GM19397 (cell line): ENCODE measurements at regions not wholly inside any gene's neighbourhood (a gene's known extent, or its start where the extent isn't known, plus 50 kb on each side); places are given as distances from the start of the nearest gene placed in this dataset.

Source experiments
- ATAC-seq: cut with Tn5 transposase; IDR thresholded peaks from one replicate; pipeline ENCODE4 v1.9.1; 2021; ENCODE audit warnings: mild to moderate bottlenecking, moderate library complexity; ENCODE audit not compliant: unreplicated experiment

DNA sequence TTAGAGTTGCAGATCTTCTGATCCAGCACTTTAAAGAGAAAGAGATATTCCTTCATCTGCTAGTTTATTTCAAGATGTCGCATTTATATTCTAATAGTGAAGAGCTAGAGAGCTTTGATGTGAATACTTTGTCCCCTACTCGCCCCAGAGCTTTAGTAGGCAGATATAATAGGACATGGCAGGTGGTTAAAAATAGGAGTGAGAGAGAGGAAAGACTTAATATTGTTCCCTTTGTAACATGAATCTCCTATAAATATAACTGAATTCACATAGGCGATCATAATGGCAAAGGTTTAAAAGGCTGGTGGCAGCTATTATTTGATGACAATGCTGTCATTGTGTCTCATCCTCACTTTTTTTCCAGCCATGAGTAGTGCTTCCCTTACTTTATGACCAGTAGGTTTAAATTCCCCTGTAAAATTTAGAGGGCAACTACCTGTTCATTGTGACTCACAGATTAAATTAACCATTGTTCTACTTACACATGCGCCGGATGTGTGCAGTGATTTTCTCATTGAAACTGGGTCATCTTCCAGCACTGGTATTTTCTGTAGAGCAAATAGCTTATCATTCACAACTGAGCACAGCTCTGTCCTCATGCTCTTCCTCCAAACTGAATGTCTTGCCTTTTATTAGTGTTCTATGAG, 906.7 kb upstream of the CELF2 start:
- ATAC-seq: no peak

DNA sequence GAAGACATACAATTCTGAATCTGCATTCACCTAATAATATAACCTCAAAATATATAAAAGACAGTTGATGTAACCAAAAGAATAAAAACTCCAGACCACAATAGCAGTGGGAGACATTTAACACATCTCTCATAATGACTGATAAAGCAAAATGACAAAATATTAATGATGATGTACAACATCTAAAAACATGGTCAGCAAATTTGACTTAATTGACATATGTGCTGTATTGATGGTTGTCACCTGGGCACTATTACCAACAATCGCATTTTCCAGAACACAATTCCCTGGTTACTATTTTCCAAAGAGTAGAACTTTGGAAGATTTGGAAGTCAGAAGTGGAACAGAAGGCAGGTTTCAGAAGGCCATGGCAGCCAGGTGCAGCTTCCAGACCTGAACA, 899.5 kb upstream of the CELF2 start:
- ATAC-seq: no peak

DNA sequence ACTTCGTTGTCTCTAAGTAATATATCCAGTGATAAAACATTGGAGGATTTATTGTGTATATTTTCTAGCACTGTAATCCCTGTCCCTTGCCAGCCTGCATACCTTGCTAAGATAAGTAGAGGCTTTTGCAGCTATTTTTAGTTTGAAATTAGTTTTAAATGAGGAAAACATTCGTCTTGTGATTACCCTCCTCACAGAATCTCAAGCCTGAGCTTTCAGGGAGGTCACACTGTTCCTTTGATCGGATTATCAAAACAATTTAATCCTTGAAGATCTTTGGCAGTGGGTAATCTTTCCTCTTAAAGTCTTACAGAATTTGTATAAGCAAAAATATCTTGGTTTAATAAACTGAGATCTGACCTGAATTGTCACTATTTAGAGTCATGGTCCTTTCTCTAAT, 897.0 kb upstream of the CELF2 start:
- ATAC-seq: no peak

DNA sequence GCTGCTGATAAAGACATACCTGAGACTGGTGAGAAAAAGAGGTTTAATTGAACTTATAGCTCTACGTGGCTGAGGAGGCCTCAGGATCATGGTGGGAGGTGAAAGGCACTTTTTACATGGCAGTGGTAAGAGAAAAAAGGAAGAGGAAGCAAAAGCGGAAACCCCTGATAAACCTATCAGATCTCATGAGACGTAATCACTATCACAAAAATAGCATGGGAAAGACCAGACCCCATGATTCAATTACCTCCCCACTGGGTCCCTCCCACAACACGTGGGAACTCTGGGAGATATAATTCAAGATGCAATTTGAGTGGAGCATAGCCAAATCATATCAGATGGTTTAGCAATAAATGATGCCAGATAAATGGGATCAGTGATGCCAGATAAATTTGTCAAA, 892.0 kb upstream of the CELF2 start:
- no peak for ATAC-seq

DNA sequence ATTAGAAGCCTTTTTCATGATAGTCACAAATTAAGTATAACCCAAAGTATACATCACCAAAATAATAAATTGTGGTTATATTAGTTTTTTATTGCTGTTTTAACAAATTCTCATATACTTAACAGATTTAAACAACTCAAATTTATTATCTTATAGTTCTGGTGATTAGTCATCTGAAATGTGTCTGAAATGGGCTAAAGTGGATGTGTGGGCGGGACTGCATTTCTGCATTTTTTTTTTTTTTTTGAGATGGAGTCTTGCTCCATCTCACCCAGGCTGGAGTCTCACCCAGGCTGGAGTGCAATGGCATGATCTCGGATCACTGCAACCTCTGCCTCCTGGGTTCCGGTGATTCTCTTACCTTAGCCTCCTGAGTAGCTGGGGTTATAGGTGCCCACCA, 891.5 kb upstream of the CELF2 start:
- ATAC-seq: no peak

DNA sequence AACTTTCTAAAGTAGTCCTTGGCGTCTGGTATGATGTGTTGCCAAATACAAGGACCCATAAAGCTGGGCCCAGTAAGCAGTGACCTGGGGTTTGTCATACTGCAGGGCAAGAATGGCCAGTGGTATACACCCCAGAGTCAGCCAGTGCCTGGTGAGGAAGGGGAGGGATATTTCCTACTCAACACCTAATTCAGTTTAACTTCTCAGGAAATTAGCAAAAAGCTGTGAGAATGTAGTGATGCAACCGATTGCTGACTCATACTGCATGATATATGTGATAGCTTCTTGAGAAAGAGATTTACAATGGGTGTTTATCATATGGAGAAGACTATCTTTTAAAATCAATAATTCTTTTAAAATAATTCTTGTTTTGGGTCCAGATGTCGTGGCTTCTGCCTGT, 889.3 kb upstream of the CELF2 start:
- ATAC-seq: no peak

DNA sequence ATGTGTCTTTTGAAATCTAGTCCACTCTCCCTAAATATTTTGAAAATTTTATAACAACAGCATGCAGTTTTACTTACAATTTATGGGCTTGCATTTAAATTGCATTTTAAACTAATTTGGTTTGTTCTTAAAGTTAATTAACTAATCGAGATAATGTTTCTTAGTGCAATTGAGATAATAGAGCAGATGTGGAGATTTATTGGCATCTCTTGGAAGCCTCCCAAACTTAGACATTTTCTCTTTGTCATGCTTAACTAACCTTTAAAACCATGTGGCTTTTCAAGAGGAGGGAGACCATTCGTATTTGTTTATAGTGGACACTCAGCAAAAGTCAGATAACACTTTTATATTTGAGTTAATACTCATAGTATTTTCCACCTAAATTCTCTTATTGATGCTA, 887.0 kb upstream of the CELF2 start:
- ATAC-seq: no peak

DNA sequence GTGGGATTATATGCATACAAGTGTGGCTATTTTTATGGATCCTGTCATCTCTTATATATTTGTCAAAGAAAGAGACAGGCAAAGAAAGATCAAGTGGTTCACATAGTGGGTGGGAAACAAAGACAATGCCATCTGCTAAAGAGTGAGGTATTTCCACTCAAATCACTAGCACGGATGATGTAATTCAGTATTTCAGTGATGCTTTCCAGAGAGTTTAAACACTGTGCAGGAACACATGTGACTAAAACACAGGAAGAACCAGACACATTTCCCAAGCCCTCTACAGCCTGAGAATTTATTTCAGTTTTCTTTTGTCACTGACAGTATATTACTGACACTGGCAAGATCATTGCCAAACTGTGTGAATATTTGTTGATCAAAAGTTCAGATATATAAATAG, 885.7 kb upstream of the CELF2 start:
- no peak for ATAC-seq

DNA sequence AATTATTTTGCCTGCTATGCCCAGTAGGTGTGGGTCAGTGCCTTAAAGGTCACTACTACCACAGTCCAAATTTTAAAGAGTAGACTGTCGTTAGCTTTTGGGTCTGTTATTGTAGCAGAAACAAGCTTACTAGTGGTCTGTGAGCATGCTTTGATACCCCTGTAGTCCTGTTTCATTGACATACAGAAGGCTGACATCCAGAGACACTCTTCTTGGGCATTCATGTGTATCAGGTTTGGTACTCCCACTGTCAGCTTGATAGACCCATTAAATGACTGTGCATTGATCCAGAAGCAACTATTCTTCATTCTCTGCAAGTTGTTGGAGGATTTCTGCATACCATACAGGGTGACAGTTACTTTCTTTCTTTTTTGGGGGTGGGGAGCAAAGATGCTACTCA, 884.4 kb upstream of the CELF2 start:
- ATAC-seq: no peak

DNA sequence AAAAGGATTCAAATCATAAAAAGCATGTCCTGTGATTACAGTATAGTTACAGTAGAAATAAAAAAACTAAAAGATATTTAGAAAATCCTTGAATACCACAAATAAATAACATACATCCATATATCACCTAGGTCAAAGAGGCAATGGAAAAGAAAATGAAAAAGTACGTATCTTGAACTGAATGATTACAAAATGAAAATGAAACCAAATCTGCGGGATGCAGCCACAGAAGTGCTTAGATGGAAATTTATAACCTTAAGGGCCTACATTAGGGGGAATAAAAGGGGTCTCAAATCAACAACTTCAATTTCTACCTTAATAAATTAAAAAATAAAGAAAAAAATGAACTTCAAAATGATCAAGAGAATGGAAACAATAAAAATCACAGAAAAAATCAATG, 879.0 kb upstream of the CELF2 start:
- ATAC-seq: no peak

DNA sequence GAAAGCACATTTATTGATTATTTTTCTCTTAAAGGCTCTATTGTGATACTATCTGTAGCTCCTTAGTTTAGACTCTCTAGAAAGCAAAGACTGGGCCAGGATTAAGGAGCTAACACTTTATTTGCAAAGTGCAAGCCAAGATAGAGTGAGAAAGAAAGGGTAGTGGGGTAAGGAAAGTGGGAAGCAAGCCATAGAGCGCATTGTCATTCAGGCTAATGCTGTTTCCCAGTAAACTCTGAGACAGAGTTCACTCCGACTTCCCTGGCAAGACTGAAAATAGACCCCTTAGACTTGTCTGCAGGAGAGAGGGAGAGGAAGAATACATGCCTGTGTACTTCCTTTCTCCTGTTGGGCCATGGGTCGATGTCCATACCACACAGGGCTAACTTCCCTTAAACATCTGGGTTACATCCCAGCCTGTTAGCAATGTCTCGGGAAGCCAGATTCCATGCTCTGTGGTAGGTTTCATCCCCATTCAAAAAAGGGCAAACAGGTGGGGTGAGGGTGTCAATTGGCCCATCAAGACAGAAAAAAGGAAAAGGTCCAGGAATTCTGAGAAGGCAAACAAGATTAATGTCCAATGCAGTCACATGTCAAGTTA, 875.8 kb upstream of the CELF2 start:
- ATAC-seq: no peak

DNA sequence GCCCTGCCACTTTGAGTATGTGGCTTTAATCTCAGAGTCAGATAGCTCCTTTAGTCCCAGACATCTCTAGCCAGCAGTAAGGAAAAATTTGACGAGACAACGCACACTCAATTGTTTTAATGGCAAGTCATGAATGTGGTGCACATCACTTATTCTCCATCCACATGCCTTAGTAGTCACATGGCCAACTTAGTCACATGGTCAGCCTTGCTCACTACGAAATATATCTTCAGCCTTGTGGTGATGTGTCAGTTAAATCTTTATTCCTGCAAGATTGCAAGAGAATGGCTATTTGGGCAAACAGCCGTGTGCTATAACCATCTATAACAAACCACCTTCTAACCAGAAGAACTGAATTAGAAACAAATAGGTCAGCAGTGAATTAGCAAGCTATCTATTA, 871.1 kb upstream of the CELF2 start:
- ATAC-seq: no peak

DNA sequence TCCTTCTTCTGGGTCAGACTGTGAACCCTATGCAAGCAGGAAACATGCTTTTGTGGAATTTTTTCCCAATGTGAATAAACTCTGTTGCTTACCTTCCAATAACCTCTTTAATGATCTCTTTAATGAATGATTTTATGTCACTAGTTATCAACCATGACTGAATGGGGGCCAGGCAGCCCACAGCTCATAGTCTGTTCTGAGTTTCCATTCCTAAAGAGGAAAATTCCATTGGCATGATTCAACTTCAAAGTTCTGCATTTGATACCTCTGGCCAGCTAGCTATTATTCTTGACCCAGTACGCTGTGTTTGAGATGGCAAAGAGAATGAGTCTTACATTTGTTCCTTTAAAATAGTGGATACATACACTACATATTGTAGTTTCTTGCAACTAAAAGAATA, 867.8 kb upstream of the CELF2 start:
- ATAC-seq: no peak

DNA sequence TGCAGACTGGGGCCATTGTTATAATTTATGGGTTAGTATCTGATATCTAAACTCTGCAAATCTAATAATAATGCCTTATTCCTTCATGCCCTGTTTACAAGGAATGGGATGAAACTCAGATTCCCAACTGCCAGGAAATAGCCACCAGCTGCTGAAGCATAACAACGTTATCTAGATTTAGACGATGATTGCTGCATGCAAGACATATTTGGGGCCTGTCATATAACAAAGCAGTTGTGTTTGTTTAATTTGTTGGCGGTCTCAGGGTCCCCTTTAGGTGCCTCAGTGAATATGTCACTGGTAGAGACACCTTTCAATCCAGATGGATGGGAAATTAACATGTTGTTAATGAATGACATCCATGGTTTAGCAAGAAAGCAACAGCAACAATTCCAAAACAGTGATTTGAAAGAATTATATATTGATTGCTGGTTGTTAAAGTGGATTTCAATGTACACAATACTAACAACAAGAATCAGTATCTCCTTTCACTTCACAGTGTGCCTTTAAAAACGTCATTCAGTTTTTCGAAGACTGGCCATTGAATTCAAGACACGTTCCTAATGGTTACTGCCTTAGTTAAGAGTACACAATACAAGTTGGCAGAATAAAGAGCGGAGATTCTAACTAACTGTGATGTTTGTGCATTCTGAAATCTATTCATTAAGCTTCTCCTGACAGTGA, 860.6 kb upstream of the CELF2 start:
- ATAC-seq: no peak

DNA sequence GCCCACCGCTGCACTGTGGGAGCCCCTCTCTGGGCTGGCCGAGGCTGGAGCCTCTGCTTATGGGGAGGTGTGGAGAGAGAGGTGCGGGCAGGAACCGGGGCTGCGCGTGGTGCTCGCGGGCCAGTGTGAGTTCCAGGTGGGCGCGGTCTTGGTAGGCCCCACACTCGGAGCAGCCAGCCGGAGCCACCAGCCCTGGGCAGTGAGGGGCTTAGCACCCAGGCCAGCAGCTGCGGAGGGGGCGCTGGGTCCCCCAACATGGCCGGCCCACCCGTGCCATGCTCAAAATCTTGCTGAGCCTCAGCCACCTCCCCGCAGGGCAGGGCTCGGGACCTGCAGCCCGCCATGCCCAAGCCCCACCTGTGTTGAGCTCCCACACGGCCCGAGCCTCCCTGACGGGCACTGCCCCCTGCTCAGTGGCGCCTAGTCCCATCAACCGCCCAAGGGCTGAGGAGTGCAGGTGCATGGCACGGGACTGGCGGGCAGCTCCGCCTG, 856.8 kb upstream of the CELF2 start:
- ATAC-seq: no peak

DNA sequence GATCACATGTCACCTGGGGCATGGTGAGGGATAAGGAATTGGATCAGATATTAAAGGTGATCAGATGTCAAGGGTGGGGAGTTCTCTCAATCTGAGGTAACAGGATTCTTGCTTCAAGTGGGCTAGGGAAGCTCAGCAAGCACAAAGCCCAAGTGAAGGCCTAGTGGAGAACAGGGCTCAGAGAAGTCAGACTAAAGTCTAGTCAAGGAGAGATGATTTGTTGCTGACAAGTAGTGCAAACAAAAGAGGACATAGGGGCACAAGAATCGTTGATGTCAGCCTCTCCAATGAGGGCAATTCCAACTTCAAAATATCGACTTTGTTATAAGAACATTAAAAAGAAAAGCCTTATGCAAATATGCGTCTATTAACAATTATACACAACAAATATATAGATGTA, 852.8 kb upstream of the CELF2 start:
- ATAC-seq: no peak

DNA sequence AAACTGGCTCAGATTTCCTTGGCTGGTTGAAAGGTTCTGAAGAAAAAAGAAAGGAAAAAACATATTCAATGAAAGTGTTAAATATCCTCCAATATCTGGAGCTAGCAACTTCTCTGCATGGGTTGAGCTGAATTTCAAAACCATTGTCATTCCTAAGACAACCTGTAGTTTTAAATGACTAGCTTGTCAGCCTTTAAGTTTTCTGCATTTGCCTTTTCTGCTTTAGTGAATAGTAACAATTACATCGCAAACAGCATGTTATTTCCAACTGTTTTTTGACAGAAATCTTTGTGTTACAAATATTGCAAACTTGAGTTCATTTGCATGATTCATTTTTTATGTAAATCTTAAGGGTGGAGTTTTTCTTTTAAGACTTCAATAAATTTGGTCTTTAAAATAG, 852.3 kb upstream of the CELF2 start:
- ATAC-seq: no peak

DNA sequence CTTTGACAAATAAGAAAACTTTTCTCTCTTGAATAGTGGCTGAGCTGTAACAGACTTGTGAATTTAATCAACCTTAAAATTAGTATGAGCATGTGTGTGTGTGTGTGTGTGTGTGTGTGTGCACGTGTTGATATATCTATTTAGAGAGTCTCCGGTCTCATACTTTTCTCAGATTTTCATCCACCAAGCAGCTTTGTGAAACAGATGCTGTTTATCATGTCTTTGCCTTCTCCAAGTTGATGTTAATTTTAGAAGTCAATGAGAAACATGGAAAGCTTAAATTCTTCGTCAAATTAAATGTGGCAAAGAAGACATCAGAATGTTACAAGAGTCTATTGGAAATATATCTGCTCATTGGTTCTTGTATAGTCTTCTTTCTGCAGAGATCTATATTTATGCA, 839.2 kb upstream of the CELF2 start:
- ATAC-seq: no peak

DNA sequence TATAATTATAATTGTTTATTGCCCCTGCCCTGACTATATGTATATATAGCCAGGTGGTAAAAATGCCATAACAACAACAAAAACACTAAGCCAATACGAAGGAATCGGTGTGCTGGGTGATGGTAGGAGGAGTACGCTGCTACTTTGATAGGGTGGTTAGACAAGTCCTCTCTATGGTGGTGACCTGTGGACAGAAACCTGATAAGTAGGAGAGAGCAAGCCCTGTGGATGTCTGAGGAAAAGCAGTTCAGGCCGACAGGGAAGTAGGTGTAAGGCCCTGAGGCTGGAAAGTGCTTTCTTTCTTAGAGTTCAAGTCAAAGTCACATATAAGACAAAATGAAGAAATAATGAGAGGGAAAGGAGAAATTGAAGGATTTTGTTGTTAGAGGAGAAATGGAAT, 823.8 kb upstream of the CELF2 start:
- ATAC-seq: no peak

DNA sequence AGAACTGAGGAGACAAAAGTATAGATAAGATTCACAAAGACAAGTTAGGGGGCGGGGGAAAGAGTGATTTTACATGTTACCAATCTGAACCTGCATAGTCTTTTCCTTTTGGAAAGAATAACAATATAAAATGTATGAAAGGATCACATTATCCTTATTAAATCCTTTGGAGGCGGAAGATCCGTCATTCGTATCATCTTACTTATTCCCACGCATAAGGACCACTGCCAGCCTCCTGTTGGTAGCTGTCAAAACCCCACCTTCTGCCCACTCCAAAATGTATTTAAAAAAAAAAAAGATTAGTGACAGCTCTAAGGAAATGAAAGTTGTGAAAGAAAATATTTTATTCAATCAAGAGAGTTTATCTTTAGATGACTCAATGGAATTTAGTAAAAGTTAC, 821.0 kb upstream of the CELF2 start:
- no peak for ATAC-seq

DNA sequence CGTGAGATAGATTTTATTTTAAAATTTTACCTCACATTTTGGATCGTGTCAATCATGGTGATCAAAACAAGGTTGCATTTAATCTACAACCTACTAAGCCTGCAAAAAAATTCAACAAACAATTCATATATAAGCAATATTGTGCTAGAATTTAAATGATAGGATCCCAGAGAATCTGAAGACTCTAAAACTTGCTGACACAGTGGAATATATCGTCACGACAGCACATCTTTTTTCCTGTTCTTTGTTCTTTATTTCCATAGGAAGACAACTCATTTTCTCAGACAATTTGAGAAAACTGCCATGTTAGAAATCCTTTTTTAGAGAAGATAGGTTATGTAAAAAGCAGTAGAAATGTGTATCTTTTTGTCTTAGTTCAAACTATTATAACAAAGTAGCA, 820.2 kb upstream of the CELF2 start:
- no peak for ATAC-seq

DNA sequence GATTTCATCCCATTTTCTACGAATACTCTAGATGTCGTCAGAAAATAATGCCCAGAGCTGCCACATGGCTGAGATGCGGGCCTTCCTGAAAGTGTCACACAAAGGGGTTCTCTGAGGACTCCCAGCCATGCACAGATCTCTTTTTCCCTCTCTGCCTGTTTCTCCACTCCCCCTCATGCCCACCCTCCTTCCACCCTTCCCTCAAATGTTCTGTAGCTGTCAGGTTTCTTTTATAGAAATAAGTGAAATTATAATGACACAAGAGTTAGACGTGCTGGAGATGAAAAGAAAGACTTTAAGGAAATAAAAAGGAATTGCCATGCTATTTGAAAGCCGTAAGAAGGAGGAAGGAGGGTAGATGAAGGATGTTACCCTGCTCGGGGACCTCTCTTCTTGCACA, 819.3 kb upstream of the CELF2 start:
- ATAC-seq: no peak

DNA sequence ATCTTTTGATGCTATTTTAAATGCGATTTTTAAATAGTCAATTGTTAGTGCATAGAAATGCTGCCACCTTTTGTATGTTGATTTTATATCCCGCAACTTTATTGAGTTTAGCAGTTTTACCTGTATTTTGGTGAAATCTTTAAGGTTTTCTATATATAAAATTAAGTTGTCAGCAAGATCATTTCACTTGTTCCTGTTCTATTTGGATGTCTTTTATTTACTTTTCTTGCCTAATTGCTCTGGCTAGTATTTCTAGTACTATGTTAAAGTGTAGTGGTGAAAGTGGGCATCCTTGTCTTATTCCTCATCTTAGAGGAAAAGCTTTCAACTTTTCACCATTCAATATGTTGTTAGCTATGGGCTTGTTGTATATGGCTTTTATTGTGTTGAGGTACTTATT, 813.3 kb upstream of the CELF2 start:
- ATAC-seq: no peak
